ENCODE measurements at regions not wholly inside any gene's neighbourhood (a gene's known extent, or its start where the extent isn't known, plus 50 kb on each side); places are given as distances from the start of the nearest gene placed in this dataset.

GRCh38 chr11:112403432-112403831 is 142.8 kb upstream of the PLET1 start:
- DNase-seq, result no peak

- no peak for DNase-seq
Measured at GRCh38 chr11:112404112-112404511, 143.5 kb upstream of the PLET1 start.

GRCh38 chr11:112408517-112408916 is 147.9 kb upstream of the PLET1 start:
- no peak for DNase-seq

DNA sequence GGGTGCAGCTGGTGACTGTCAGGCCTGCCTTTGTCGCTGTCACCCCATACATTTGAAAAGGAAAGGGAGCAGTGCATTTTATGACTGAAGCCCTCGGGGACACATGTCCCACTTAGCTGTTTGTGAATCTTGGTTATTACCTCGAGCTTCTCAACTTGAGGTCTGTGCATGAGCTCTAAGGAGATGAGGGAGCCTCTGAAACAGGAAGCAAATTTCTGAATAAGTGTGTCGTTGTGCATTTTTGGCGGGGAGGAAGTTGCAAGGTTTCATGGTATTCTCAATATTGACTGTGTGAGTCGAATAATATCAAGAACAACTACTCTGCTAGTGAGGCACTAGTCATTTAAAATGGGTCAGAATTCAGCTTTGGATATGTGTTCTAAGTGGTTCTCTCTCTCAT is 149.7 kb upstream of the PLET1 start:
- DNase-seq, result peak; percentile 11

DNA sequence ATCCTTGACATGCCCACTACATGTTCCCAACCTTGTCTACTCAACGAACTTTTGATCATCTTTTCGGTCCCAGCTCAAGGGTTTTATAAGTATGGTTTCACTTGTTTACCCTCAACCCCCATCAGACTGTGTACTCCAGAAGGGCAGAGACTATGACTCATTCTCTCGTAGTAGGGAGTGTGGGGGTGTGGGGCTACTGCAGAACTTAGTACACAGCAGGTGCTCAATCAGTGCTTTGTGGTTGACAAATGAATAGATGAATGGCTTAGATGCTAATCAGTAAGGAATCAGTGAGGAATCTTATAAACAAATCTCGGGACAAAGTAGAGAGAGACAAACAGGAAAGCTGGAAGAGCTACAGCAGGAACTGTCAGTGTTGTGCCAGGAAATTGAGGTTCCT is 151.7 kb upstream of the PLET1 start:
- no peak for DNase-seq

- no peak for DNase-seq
Measured at GRCh38 chr11:112417339-112417738, 156.7 kb upstream of the PLET1 start.

GRCh38 chr11:112418438-112418837 is 157.8 kb upstream of the PLET1 start:
- DNase-seq, result no peak

- no peak for DNase-seq
Measured at GRCh38 chr11:112421879-112422278, 161.2 kb upstream of the PLET1 start.

DNA sequence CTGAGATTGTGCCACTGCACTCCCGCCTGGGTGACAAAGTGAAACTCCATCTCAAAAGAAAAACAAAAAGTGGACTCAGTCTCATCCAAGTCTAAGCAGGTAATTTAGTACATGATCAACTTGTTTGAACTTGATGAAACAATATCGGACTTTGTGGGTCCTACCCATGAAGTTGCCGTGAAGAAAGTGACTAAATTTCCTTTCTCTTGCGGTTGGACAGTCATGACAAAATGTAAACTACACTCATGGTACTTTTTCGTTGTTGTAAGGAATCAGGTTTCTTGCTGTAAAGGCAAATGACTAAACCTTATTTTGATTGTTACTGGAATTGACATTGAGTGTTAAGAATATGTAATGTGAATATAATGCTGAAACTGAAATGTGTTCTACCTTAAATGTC is 164.5 kb upstream of the PLET1 start:
- no peak for DNase-seq

- DNase-seq, result no peak
Measured at GRCh38 chr11:112437096-112437495, 176.4 kb upstream of the PLET1 start.

- DNase-seq, result peak; percentile 23
Measured at GRCh38 chr11:112439614-112440013, 179.0 kb upstream of the PLET1 start.

DNA sequence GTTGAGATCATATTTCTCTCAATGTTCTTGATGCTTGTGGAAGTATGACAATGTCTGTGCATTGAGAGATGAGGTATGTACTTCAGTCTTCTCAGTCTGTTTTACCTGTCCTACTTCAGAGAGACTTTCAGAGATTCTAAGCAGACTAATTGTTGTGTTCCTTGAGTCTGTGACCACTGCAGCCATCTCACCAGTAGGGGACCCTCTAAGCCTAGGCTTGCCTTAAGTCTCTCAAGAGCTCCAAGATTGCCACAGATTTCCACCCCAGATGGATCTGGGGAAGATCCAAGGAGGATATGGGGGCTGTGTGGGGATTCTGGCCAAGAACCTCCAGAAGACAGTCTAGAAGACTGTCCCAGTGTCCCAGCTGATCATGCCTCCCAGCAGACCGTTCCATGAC is 179.9 kb upstream of the PLET1 start:
- DNase-seq, result no peak

- DNase-seq, result no peak
Measured at GRCh38 chr11:112448168-112448567, 187.5 kb upstream of the PLET1 start.

DNA sequence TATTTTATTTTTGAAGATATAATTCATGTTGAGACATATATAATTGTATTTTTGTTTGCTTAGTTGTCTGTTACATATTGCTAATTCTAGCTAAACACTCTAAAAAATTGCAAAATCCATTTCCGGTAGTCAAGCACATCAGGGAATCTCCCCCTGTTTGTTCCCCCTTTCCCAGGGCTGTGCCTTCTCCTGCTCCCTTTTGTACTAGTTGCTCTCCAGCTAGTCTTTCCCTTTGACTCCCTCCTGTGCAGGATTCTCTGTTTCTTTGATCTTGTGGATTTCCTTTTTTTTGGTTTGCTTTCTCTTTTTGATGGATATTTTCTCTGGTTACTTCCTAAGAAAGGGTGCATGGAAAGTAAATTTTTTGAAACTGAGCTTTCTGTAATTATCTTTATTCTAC is 188.1 kb upstream of the PLET1 start:
- DNase-seq, result no peak

DNA sequence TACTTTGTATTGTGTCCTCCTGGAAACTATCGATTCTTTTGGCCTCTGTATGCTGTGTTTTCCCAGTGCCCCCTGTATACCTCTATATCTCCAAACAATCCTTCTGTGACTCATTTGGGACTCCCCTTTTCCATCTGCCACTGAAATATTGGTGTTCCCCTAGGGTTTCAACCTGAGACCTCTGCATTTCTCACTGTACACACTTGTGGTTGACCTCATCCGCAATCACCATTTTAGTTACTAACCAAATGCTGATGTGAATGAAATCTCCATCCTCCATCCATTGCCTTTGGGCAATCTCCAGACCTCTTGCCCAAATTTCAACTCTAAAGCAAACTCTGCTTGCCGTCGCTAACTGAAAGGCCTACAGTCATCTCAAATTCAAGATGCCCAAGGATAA is 190.6 kb upstream of the PLET1 start:
- DNase-seq, result no peak

DNA sequence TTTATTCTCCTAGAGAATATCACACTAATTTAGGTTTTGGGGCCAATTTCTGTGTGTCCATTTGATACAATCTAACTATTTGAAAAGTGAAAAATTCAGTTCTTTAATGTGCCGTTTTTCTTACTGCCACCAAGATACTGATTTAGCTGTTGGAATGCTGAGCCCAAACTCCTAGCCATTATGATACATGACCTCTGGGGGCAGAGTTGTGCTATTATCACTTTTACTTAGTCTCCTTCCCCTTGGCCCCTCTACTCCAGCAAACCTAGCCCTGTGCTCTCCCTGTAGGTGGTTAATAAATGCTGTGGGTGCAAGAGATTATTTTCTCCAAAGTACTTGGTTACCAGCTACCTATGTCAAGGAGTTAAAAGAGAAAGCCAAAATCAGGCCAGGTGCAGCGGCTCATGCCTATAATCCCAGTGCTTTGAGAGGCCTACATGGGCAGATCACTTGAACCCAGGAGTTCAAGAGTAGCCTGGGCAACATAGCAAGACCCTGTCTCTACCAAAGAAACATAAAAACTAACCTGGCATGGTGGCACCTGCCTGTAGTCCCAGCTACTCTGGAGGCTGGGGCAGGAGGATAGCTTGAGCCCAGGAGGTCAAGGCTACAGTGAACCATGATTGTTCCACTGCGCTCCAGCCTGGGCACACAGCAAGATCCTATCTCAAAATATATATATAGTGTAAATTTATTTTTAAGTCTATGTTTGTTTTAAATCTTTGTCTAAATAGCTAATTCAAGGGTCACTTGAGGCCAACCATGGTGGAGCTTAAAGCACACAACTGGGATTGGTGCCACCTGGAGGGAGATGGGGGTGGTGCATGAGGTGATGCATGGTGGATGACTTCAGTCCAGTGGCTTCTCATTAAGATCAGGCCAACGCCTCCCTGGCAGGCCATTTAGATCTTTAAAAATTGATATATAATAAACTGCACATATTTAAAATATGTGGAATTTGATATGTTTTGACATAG is 193.2 kb upstream of the PLET1 start:
- peak; percentile 85 for DNase-seq

DNA sequence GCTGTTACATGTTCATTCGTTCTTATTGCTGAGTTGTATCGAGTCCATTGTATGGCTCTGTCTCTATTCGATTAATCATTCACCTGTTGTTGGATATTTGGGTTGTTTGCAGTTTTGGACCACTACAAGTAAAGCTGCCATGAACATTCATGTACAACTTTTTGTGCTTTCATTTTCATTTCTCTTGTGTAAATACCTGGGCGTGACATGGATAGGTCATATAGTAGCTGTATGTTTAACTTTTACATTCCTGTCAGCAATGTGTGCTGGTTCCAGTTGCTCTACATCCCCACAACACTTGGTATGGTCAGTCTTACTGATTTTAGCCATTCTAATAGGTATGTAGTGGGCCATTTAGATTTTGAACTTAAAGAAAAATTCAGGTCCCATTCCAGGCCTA is 194.2 kb upstream of the PLET1 start:
- DNase-seq, result no peak

- no peak for DNase-seq
Measured at GRCh38 chr11:112455791-112456190, 195.1 kb upstream of the PLET1 start.

GRCh38 chr11:112457532-112457931 is 196.9 kb upstream of the PLET1 start:
- no peak for DNase-seq

DNA sequence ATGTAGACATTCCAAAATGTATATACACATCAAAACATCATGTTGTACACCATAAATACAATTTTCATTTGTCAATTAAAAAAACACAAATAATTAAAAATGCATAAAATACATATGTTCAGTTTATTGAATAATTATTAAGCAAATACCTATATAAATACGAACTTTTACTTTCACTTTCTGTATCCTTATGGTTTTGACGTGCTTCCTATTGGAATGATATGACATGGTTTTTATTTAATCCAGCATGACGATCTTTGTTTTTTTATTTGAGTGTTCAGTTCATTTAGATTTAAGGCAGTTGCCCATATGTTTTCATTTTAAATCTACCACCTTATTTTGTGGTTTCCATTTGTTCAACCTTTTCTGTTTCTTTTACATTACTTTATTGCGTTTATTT is 198.3 kb upstream of the PLET1 start:
- peak; percentile 81 for DNase-seq

DNA sequence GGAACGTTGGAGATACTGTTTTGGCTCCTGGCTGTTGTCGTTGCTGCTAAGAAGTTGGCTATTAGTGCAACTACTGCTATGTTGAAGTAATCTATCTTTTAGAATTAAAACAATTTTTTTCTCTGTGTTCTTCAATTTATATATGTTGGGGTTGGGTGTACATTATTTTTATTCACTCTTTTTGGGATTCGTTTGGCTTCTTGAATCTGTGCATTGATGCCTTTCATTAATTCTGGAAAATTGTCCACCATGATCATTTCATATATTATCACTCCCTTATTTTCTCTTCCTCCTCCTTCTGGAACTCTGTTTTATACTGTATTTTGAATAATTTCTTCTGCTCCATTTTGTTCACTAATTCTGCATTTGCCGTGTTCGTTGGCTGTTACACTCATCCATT is 199.5 kb upstream of the PLET1 start:
- no peak for DNase-seq

DNA sequence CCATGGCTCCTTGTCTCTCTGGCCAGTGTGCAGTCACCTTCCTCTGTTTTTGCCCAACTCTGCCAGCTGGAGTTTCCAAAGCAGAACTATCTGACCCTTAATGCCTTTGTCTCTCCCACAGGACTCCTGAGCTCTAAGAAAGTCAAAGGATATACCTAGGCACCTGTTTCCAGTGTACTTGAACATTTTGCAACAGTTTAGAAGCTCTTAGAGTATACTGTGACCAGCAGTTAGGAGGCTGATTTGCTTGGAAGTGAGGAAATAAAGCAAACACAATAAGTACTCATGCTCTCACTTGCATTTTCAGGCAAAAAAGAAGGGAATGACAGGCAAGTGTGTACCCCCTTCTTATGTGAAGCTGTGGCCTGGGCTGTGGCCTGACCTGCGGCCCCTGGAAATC is 204.3 kb upstream of the PLET1 start:
- no peak for DNase-seq

DNA sequence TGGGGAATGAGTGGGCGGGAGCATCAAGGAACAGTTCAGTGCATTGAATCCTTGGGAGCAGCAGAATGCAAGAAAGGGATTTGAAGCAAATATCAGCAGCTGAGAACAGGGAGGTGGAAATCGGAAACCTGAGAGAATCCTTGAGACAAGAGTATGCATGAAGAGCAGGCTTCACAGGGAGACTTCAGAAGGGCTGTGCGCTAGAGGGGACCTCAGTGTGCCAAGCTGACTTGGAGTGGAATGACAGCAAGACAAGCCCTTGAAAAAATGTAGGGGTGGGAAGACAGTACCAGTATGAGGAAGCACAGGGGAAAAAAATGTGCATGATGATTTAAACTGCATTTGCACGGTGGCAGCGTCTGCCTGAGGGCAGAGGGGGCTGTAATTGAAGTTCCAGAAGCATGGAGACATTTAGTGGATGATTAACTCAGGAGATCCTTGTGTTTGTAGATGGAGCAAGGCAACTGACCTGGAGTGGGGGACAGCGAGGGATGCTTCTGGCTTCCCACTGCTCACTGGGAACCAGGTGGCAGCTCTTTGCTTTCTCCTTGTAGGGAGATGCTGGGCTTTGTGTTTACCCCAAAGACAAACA is 204.9 kb upstream of the PLET1 start:
- no peak for DNase-seq

DNA sequence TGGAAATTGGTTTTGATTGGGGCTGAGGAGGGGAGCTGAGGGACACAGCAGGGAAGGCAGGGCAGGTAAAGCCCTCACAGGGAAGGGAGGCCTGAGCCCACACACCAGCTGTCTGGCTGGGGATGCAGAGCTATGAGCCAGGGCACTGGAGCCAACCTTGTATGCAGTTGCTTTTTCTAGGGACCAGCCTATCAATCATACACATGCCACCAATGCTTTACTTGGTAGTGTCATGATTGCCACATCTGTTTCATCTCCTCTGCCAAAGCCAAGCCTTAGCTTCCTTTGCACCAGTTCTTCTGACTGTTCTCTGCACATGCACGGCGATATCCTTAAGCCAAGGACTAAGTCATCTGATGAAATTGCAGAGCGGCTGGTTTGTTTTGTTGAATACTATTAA is 207.1 kb upstream of the PLET1 start:
- DNase-seq, result no peak

DNA sequence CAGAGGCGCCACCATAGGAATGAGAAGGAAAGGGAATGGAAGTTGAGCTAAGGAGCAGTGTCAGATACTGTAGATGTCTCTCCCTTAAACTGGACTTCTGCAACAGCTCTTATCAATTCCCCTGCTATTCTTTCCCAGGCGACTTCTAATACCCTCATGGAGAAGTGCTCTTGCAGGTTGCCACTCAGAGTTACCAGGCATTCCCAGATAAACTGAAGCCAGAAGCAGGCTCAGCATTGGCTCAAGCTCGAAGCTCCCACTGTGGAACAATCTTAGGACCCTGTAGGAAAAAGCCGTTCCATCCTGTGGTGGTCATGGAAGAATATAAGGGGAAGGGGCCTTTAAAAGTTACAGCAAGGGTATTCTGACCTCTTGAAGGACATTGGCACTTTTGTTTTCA is 208.7 kb upstream of the PLET1 start:
- no peak for DNase-seq
